SK-N-SH (cell line): ENCODE measurements at regions not wholly inside any gene's neighbourhood (a gene's known extent, or its start where the extent isn't known, plus 50 kb on each side); places are given as distances from the start of the nearest gene placed in this dataset.

Experiments used
- CTCF ChIP-seq: fragments of 200-600 bp; sonication (generic); IDR thresholded peaks from 2 replicates; pipeline ENCODE4 v1.6.1; 2017; ENCODE audit warnings: antibody characterized with exemption, mild to moderate bottlenecking, moderate library complexity
- ELF1 ChIP-seq: IDR thresholded peaks from 2 replicates; pipeline ENCODE4 v1.4.0; 2012
- EZH2phosphoT487 ChIP-seq: fragments of 200-600 bp; sonication (generic); IDR thresholded peaks from 2 replicates; pipeline ENCODE4 v1.6.1; 2017; ENCODE audit warnings: low read depth, mixed run types, mild to moderate bottlenecking, antibody characterized with exemption, moderate library complexity, borderline replicate concordance
- GABPA ChIP-seq: IDR thresholded peaks from 2 replicates; pipeline ENCODE4 v1.4.0; 2012; ENCODE audit warnings: low read depth, mild to moderate bottlenecking
- MAX ChIP-seq: IDR thresholded peaks from 2 replicates; pipeline ENCODE4 v1.4.0; 2012; ENCODE audit warnings: low read depth
- MXI1 ChIP-seq: IDR thresholded peaks from 2 replicates; pipeline ENCODE4 v1.6.1; 2012; ENCODE audit warnings: mild to moderate bottlenecking, low read depth, low read length, improper control_type of control experiment
- POLR2AphosphoS5 ChIP-seq: IDR thresholded peaks from 2 replicates; pipeline ENCODE4 v1.6.1; 2012; ENCODE audit warnings: low read depth, low read length
- REST ChIP-seq: IDR thresholded peaks from 2 replicates; pipeline ENCODE4 v1.6.1; 2012; ENCODE audit warnings: mild to moderate bottlenecking, low read depth, low read length, moderate library complexity
- TAF1 ChIP-seq: IDR thresholded peaks from 2 replicates; pipeline ENCODE4 v1.6.1; 2012; ENCODE audit warnings: low read depth, mild to moderate bottlenecking, low read length, moderate library complexity, borderline replicate concordance
- USF2 ChIP-seq: fragments of 150-350 bp; IDR thresholded peaks from 2 replicates; pipeline ENCODE4 v1.6.1; 2017; ENCODE audit warnings: antibody characterized with exemption, low read length, low read depth, borderline replicate concordance

- no peak for TF ChIP-seq MXI1
- no peak for TF ChIP-seq USF2
- no peak for TF ChIP-seq EZH2phosphoT487
- TF ChIP-seq ELF1, result no peak
- no peak for TF ChIP-seq GABPA
- no peak for TF ChIP-seq CTCF
- TF ChIP-seq REST, result no peak
- no peak for TF ChIP-seq POLR2AphosphoS5
- no peak for TF ChIP-seq TAF1
- TF ChIP-seq MAX, result no peak
Measured at GRCh38 chr2:238964544-238965067, 116.7 kb downstream of the TWIST2 start.
